A549 (cell line): ENCODE measurements at regions not wholly inside any gene's neighbourhood (a gene's known extent, or its start where the extent isn't known, plus 50 kb on each side); places are given as distances from the start of the nearest gene placed in this dataset.

ENCODE experiments used
- CHD2 ChIP-seq: fragments of 150-350 bp; IDR thresholded peaks from 2 replicates; pipeline ENCODE4 v1.6.1; 2014; ENCODE audit warnings: low read length; ENCODE audit not compliant: partially characterized antibody
- JUNB ChIP-seq: fragments of >200 bp; sonication (Bioruptor Twin); formaldehyde crosslinking; IDR thresholded peaks from 2 replicates; pipeline ENCODE4 v1.6.1; 2016
- MAFK ChIP-seq: fragments of 450-650 bp; IDR thresholded peaks from 2 replicates; pipeline ENCODE4 v1.6.1; 2014; ENCODE audit not compliant: partially characterized antibody
- MYC ChIP-seq: IDR thresholded peaks from 2 replicates; pipeline ENCODE4 v1.6.1; 2012; ENCODE audit warnings: mild to moderate bottlenecking, inconsistent platforms, low read length, improper control_type of control experiment, borderline replicate concordance
- POLR2A ChIP-seq: IDR thresholded peaks from 2 replicates; pipeline ENCODE4 v1.6.1; 2012; ENCODE audit warnings: mild to moderate bottlenecking, low read length
- RCOR1 ChIP-seq: fragments of 150-350 bp; IDR thresholded peaks from 2 replicates; pipeline ENCODE4 v1.6.1; 2014; ENCODE audit warnings: antibody characterized with exemption, low read length, low read depth
- RFX5 ChIP-seq: fragments of 450-650 bp; IDR thresholded peaks from 2 replicates; pipeline ENCODE4 v1.7.1; 2014; ENCODE audit warnings: antibody characterized with exemption, mild to moderate bottlenecking, moderate library complexity
- SMC3 ChIP-seq: fragments of >200 bp; sonication (Bioruptor Twin); formaldehyde crosslinking; IDR thresholded peaks from 3 replicates; pipeline ENCODE4 v1.6.1; 2018; ENCODE audit warnings: inconsistent platforms
- SREBF2 ChIP-seq: fragments of 450-650 bp; IDR thresholded peaks from 2 replicates; pipeline ENCODE4 v1.6.1; 2014; ENCODE audit warnings: mild to moderate bottlenecking, moderate library complexity
- ZSCAN20 ChIP-seq: fragments of 250-450 bp; sonication (Bioruptor Pico); IDR thresholded peaks from 2 replicates; pipeline ENCODE4 v1.8.0; 2022; ENCODE audit warnings: mild to moderate bottlenecking, moderate library complexity
- TF ChIP-seq, protein P1 (sequence below): fragments of >200 bp; sonication (Bioruptor Twin); formaldehyde crosslinking; IDR thresholded peaks from 3 replicates; pipeline ENCODE4 v1.5.1; 2016
- TF ChIP-seq, protein P2 (sequence below): fragments of 450-650 bp; IDR thresholded peaks from 2 replicates; pipeline ENCODE4 v1.6.1; 2014; ENCODE audit warnings: antibody characterized with exemption

DNA sequence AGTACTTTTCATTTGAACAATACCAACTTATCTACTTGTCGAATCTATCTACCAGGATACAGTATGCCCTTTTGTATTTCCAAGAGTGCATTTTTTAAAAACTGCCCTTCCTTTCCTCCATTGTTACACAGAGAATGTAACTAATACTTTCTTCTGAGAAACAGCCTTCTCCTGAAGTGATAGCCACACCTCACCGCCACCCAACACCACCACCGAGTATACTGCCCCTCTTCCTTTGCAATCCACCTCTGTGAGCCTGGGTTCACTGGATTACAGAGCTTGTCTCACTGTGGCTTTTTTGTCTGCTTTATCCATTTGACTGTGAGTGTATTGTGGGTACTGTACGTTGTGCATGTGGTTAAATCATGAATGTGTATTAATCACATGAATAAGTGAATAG, 305.4 kb downstream of the KLF12 start:
- TF ChIP-seq RFX5 (no peak), JUNB (no peak), ZSCAN20 (no peak), SMC3 (no peak), RCOR1 (no peak), SREBF2 (no peak), MYC (no peak), CHD2 (no peak), MAFK (no peak), POLR2A (no peak)
- TF ChIP-seq, protein P1, sequence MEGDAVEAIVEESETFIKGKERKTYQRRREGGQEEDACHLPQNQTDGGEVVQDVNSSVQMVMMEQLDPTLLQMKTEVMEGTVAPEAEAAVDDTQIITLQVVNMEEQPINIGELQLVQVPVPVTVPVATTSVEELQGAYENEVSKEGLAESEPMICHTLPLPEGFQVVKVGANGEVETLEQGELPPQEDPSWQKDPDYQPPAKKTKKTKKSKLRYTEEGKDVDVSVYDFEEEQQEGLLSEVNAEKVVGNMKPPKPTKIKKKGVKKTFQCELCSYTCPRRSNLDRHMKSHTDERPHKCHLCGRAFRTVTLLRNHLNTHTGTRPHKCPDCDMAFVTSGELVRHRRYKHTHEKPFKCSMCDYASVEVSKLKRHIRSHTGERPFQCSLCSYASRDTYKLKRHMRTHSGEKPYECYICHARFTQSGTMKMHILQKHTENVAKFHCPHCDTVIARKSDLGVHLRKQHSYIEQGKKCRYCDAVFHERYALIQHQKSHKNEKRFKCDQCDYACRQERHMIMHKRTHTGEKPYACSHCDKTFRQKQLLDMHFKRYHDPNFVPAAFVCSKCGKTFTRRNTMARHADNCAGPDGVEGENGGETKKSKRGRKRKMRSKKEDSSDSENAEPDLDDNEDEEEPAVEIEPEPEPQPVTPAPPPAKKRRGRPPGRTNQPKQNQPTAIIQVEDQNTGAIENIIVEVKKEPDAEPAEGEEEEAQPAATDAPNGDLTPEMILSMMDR, result no peak
- TF ChIP-seq, protein P2, sequence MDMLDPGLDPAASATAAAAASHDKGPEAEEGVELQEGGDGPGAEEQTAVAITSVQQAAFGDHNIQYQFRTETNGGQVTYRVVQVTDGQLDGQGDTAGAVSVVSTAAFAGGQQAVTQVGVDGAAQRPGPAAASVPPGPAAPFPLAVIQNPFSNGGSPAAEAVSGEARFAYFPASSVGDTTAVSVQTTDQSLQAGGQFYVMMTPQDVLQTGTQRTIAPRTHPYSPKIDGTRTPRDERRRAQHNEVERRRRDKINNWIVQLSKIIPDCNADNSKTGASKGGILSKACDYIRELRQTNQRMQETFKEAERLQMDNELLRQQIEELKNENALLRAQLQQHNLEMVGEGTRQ, result no peak
